ENCODE measurements at regions not wholly inside any gene's neighbourhood (a gene's known extent, or its start where the extent isn't known, plus 50 kb on each side); places are given as distances from the start of the nearest gene placed in this dataset.
"Not testable (repeated sequence)": the region's sequence is repeated elsewhere in the genome, so short reads cannot be mapped to it uniquely, and the experiment has no call there.

DNA sequence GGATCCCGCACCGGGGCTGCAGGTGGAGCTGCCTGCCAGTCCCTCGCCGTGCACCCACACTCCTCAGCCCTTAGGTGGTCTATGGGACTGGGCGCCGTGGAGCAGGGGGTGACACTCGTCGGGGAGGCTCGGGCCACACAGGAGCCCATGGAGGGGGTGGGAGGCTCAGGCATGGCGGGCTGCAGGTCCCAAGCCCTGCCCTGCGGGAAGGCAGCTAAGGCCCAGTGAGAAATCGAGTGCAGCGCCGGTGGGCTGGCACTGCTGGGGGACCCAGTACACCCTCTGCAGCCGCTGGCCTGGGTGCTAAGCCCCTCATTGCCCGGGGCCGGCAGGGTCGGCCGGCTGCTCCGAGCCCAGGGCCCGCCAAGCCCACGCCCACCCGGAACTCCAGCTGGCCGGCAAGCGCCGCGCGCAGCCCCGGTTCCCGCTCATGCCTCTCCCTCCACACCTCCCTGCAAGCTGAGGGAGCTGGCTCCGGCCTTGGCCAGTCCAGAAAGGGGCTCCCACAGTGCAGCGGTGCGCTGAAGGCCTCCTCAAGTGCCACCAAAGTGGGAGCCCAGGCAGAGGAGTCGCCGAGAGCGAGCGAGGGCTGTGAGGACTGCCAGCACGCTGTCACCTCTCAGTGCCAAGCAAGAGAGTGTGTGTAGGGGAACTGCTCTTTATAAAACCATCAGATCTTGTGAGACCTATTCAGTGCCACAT, 845.1 kb downstream of the CDH18 start:
- H3K4me1 ChIP-seq (replicated peaks in 1 of 2; ENCODE audit: control insufficient read depth in 2 of 2, insufficient read depth in 2 of 2, low read length in 2 of 2); H3K27me3 ChIP-seq (ENCODE audit: control insufficient read depth in 2 of 2, insufficient read depth in 2 of 2, low read length in 2 of 2); POLR2A ChIA-PET; H3K36me3 ChIP-seq (ENCODE audit: control insufficient read depth, insufficient read depth, low read length); H3K4me2 ChIP-seq (ENCODE audit: insufficient read depth, low read length); ATAC-seq; H3K9me3 ChIP-seq (replicated peaks; ENCODE audit: control insufficient read depth, insufficient read depth, low read depth, low read length); H4K20me1 ChIP-seq (replicated peaks; ENCODE audit: control insufficient read depth, insufficient read depth, low read length); in situ Hi-C loops (cut with MboI); CTCF ChIA-PET (ENCODE audit: low intra/inter-chr PET ratio); BruUV-seq (replicated peaks); DNase-seq (ENCODE audit: extremely low read depth in 1 of 4, low spot score in 3 of 4); intact Hi-C loops (cut with micrococcal nuclease); H3K27ac ChIP-seq (ENCODE audit: extremely low read depth, low read depth, low read length); H2AFZ ChIP-seq (ENCODE audit: low read depth, low read length); FAIRE-seq; H3K9ac ChIP-seq (ENCODE audit: insufficient read depth in 1 of 2, low read depth in 2 of 2, low read length in 2 of 2); H3K9me1 ChIP-seq (ENCODE audit: control insufficient read depth, insufficient read depth, low read length); H3K4me3 ChIP-seq: not testable (repeated sequence)
- 20% methylated on average over 19 of the region's 38 CpGs for WGBS (ENCODE audit: insufficient coverage, low coverage, missing lambda C conversion rate)
- H3K79me2 ChIP-seq (ENCODE audit: control insufficient read depth, insufficient read depth, low read length), result peaks cover 34% of the 10 kb centered on the region
- peak; percentile 3; the same call in 1 of the 2 replicates for TF ChIP-seq ZFX (CRISPR knock-in tag; IDR thresholded peaks at IDR 0.05)

DNA sequence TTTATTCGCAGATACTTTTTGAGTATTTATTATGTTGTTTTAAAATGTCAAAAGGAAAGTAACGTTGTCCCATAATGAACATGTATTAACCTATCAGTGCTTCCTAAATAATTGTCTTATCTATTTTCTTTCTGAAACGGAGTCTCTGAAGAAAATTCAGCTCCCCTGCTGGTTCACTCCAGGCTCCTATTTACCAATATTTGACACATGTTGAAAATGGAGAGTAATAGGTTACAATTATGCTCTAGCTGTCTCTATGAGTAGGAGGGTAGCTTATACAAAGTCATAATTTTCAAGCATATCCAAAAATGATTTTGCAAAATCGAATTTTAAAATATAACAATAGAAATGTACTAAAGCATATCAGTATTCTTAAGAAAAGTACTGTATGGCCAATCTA, 844.1 kb downstream of the CDH18 start:
- Histone ChIP-seq H3K9ac (ENCODE audit: insufficient read depth in 1 of 2, low read depth in 2 of 2, low read length in 2 of 2) (no peak overlapping the region), H3K4me3 (no peak overlapping the region), H4K20me1 (replicated peaks; ENCODE audit: control insufficient read depth, insufficient read depth, low read length) (no peaks in the 10 kb centered on the region), H3K4me2 (ENCODE audit: insufficient read depth, low read length) (no peak overlapping the region), H3K4me1 (replicated peaks in 1 of 2; ENCODE audit: control insufficient read depth in 2 of 2, insufficient read depth in 2 of 2, low read length in 2 of 2) (no peaks in the 10 kb centered on the region), H3K27me3 (ENCODE audit: control insufficient read depth in 2 of 2, insufficient read depth in 2 of 2, low read length in 2 of 2) (no peaks in the 10 kb centered on the region), H3K9me3 (replicated peaks; ENCODE audit: control insufficient read depth, insufficient read depth, low read depth, low read length) (no peaks in the 10 kb centered on the region), H3K27ac (ENCODE audit: extremely low read depth, low read depth, low read length) (no peak overlapping the region), H3K36me3 (ENCODE audit: control insufficient read depth, insufficient read depth, low read length) (no peaks in the 10 kb centered on the region), H3K9me1 (ENCODE audit: control insufficient read depth, insufficient read depth, low read length) (no peaks in the 10 kb centered on the region), H2AFZ (ENCODE audit: low read depth, low read length) (no peak overlapping the region), H3K79me2 (ENCODE audit: control insufficient read depth, insufficient read depth, low read length) (peaks cover 27% of the 10 kb centered on the region)
- BruUV-seq (replicated peaks), result no TSS peak
- no peak for FAIRE-seq
- POLR2A ChIA-PET, result no interaction called here
- intact Hi-C loops (cut with micrococcal nuclease), result no loop called here
- in situ Hi-C loops (cut with MboI), result no loop called here
- no peak for ATAC-seq
- CTCF ChIA-PET (ENCODE audit: low intra/inter-chr PET ratio), result no interaction called here
- no peak for DNase-seq (ENCODE audit: extremely low read depth in 1 of 4, low spot score in 3 of 4)
- WGBS (ENCODE audit: insufficient coverage, low coverage, missing lambda C conversion rate), result 6% methylated on average over 4 of the region's 4 CpGs
- no peak for TF ChIP-seq SMARCA5 (IDR thresholded peaks at IDR 0.05)
- no peak for TF ChIP-seq ZNF551 (CRISPR knock-in tag; IDR thresholded peaks at IDR 0.05)
- TF ChIP-seq EGR1 (conservative IDR thresholded peaks at IDR 0.05), result no peak
- TF ChIP-seq, protein P1, sequence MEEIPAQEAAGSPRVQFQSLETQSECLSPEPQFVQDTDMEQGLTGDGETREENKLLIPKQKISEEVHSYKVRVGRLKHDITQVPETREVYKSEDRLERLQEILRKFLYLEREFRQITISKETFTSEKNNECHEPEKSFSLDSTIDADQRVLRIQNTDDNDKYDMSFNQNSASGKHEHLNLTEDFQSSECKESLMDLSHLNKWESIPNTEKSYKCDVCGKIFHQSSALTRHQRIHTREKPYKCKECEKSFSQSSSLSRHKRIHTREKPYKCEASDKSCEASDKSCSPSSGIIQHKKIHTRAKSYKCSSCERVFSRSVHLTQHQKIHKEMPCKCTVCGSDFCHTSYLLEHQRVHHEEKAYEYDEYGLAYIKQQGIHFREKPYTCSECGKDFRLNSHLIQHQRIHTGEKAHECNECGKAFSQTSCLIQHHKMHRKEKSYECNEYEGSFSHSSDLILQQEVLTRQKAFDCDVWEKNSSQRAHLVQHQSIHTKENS (CRISPR knock-in tag; IDR thresholded peaks at IDR 0.05), result no peak
- TF ChIP-seq CBFA2T2 (conservative IDR thresholded peaks at IDR 0.05), result no peak
- TF ChIP-seq ZNF197 (CRISPR knock-in tag; IDR thresholded peaks at IDR 0.05; ENCODE audit: low read depth), result no peak
- TF ChIP-seq ZNF316 (IDR thresholded peaks at IDR 0.05), result no peak
- TF ChIP-seq NR2C2 (CRISPR knock-in tag; IDR thresholded peaks at IDR 0.05), result no peak
- no peak for TF ChIP-seq NR2C2 (tag; IDR thresholded peaks at IDR 0.05)
- TF ChIP-seq POLR3A (IDR thresholded peaks at IDR 0.05; ENCODE audit: borderline replicate concordance, extremely low read depth, insufficient read depth, insufficient read length), result no peak
- no peak for TF ChIP-seq CSDE1 (IDR thresholded peaks at IDR 0.05)
- TF ChIP-seq KDM1A (IDR thresholded peaks at IDR 0.05), result no peak
- no peak for TF ChIP-seq FOSL1 (tag; conservative IDR thresholded peaks at IDR 0.05)
